ENCODE measurements at regions not wholly inside any gene's neighbourhood (a gene's known extent, or its start where the extent isn't known, plus 50 kb on each side); places are given as distances from the start of the nearest gene placed in this dataset.

GRCh38 chr5:112083623-112084022 lies 326.6 kb upstream of the NREP start:
- TF ChIP-seq, protein P1, sequence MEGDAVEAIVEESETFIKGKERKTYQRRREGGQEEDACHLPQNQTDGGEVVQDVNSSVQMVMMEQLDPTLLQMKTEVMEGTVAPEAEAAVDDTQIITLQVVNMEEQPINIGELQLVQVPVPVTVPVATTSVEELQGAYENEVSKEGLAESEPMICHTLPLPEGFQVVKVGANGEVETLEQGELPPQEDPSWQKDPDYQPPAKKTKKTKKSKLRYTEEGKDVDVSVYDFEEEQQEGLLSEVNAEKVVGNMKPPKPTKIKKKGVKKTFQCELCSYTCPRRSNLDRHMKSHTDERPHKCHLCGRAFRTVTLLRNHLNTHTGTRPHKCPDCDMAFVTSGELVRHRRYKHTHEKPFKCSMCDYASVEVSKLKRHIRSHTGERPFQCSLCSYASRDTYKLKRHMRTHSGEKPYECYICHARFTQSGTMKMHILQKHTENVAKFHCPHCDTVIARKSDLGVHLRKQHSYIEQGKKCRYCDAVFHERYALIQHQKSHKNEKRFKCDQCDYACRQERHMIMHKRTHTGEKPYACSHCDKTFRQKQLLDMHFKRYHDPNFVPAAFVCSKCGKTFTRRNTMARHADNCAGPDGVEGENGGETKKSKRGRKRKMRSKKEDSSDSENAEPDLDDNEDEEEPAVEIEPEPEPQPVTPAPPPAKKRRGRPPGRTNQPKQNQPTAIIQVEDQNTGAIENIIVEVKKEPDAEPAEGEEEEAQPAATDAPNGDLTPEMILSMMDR (IDR thresholded peaks at IDR 0.05): no peak
- no peak for TF ChIP-seq POLR2A (IDR thresholded peaks at IDR 0.05)
